Limb (tissue), 2 donors: ENCODE measurements at regions not wholly inside any gene's neighbourhood (a gene's known extent, or its start where the extent isn't known, plus 50 kb on each side); places are given as distances from the start of the nearest gene placed in this dataset.

Experiments
- DNase-seq, 2 donors: peaks; one replicate each; pipeline ENCODE4 v3.0.0-alpha.2; 2016; ENCODE audit errors: extremely low spot score in 2 of 2

- DNase-seq = no peak
These were observed 70.4 kb upstream of the C15orf39 start for GRCh38 chr15:75131269-75131643.

GRCh38 chr15:75134748-75135147 lies 66.9 kb upstream of the C15orf39 start:
- DNase-seq = no peak

- DNase-seq = no peak
These were observed 65.6 kb upstream of the C15orf39 start for GRCh38 chr15:75136118-75136517.

- no peak for DNase-seq
These were observed 64.9 kb upstream of the C15orf39 start for GRCh38 chr15:75136758-75137157.

- DNase-seq = no peak
These were observed 63.4 kb upstream of the C15orf39 start for GRCh38 chr15:75138016-75138999.

GRCh38 chr15:75140080-75140879 lies 61.4 kb upstream of the C15orf39 start:
- no peak for DNase-seq

- DNase-seq = no peak
These were observed 59.2 kb upstream of the C15orf39 start for GRCh38 chr15:75142499-75142898.

GRCh38 chr15:75143738-75144334 lies 57.8 kb upstream of the C15orf39 start:
- no peak for DNase-seq

- DNase-seq = no peak
These were observed 56.4 kb upstream of the C15orf39 start for GRCh38 chr15:75145027-75145841.

GRCh38 chr15:75148280-75148679 lies 53.4 kb upstream of the C15orf39 start:
- no peak for DNase-seq

- DNase-seq = no peak
These were observed 51.6 kb upstream of the C15orf39 start for GRCh38 chr15:75149867-75150709.

GRCh38 chr15:75151214-75152128 lies 50.2 kb upstream of the C15orf39 start:
- no peak for DNase-seq
